ENCODE measurements at regions not wholly inside any gene's neighbourhood (a gene's known extent, or its start where the extent isn't known, plus 50 kb on each side); places are given as distances from the start of the nearest gene placed in this dataset.

- no peak for DNase-seq (ENCODE audit: low spot score)
- ATAC-seq (ENCODE audit: low FRiP score), result no peak
- TF ChIP-seq, protein P1, sequence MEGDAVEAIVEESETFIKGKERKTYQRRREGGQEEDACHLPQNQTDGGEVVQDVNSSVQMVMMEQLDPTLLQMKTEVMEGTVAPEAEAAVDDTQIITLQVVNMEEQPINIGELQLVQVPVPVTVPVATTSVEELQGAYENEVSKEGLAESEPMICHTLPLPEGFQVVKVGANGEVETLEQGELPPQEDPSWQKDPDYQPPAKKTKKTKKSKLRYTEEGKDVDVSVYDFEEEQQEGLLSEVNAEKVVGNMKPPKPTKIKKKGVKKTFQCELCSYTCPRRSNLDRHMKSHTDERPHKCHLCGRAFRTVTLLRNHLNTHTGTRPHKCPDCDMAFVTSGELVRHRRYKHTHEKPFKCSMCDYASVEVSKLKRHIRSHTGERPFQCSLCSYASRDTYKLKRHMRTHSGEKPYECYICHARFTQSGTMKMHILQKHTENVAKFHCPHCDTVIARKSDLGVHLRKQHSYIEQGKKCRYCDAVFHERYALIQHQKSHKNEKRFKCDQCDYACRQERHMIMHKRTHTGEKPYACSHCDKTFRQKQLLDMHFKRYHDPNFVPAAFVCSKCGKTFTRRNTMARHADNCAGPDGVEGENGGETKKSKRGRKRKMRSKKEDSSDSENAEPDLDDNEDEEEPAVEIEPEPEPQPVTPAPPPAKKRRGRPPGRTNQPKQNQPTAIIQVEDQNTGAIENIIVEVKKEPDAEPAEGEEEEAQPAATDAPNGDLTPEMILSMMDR (IDR thresholded peaks at IDR 0.05), result no peak
Observed at GRCh38 chr3:127064391-127065137, 81.6 kb downstream of the PLXNA1 start.

GRCh38 chr3:127065138-127065427, 82.2 kb downstream of the PLXNA1 start:
- ATAC-seq (ENCODE audit: low FRiP score) (no peak), DNase-seq (ENCODE audit: low spot score) (no peak)
- TF ChIP-seq, protein P1 (IDR thresholded peaks at IDR 0.05), result no peak

- ATAC-seq (ENCODE audit: low FRiP score) (no peak), DNase-seq (ENCODE audit: low spot score) (no peak)
- TF ChIP-seq, protein P1 (IDR thresholded peaks at IDR 0.05), result no peak
Observed at GRCh38 chr3:127065561-127066290, 82.8 kb downstream of the PLXNA1 start.

GRCh38 chr3:127066635-127067034, 83.7 kb downstream of the PLXNA1 start:
- DNase-seq (ENCODE audit: low spot score), result no peak
- no peak for ATAC-seq (ENCODE audit: low FRiP score)
- TF ChIP-seq, protein P1 (IDR thresholded peaks at IDR 0.05), result no peak

- DNase-seq (ENCODE audit: low spot score), result no peak
- ATAC-seq (ENCODE audit: low FRiP score), result no peak
- TF ChIP-seq, protein P1 (IDR thresholded peaks at IDR 0.05), result no peak
Observed at GRCh38 chr3:127067116-127067910, 84.4 kb downstream of the PLXNA1 start.

GRCh38 chr3:127068111-127068810, 85.3 kb downstream of the PLXNA1 start:
- DNase-seq (ENCODE audit: low spot score) (no peak), ATAC-seq (ENCODE audit: low FRiP score) (no peak)
- TF ChIP-seq, protein P1 (IDR thresholded peaks at IDR 0.05), result no peak
